ENCODE measurements at regions not wholly inside any gene's neighbourhood (a gene's known extent, or its start where the extent isn't known, plus 50 kb on each side); places are given as distances from the start of the nearest gene placed in this dataset.

DNA sequence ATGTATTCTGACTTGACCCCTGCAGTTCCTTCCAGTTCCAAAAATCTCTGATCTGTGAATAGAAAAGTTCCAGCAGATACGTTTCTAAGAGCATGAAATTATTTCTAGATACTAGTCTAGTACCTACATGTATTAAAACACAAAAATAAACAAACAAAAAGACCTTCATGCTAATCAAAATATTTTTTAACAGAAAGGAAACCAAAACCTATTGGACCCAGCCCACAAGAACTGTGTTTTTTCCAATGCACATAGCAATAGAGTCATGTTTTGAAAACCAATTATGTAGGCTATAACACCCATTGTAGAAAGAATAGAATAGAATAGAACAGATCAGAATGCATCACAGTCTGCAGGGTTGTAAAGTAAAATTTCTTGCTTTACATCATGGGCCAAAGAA, 158.6 kb upstream of the TNFAIP3 start:
- CTCF ChIA-PET = interaction anchor here (1.5 kb wide), 1 partner anchor 158 kb away, joined by 4 read pairs; no protein-coding TSS in a partner anchor
- in situ Hi-C loops (cut with HindIII; ENCODE audit: low pct_unique_long_range_greater_than_20kb, low sequenced_read_pairs) = no loop called here
- no peak overlapping the region for H3K4me3 ChIP-seq (ENCODE audit: low read depth in 2 of 2, low read length in 2 of 2)

DNA sequence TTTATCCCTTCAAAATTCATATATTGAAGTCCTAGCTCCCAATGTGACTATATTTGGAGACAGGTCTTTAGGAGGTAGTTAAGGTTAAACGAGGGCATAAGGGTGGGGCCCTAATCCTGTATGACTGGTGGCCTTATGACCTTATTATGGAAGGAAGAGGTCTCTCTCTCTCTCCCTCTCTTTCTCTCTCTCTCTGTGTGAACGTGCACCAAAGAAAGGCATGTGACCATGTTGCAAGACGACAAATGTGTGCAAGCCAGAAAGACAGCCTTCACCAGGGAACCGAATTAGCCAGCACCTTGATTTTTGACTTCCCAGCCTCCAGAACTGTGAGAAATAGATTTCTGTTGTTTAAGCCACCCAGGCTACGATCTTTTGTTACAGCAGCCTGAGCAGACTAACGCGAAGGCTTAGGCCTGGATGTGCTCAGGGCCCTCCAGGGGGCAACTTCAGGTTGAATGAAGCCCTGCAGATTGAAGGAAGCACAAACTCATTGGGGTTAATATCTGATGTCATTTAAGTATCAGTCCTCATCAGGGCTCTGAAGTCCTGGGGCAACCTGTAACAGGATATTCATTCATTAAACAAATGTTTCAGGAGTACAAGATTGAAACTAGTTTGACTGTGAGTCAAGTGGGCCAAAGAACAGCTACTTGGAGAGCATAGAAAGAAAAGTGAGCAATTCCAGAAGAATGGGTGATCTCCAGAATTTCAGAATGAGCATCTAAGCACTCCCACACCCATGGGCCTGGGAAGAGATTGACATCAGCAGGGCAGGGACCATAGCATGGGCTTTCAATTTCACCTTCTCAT, 157.4 kb upstream of the TNFAIP3 start:
- Histone ChIP-seq H3K4me3 (ENCODE audit: low read depth in 2 of 2, low read length in 2 of 2) (no peak overlapping the region), H3K27me3 (ENCODE audit: control insufficient read depth, insufficient read depth, low read length) (no peaks in the 10 kb centered on the region), H3K9me3 (ENCODE audit: control insufficient read depth, insufficient read depth, low read depth, low read length) (no peaks in the 10 kb centered on the region), H3K36me3 (ENCODE audit: control insufficient read depth, insufficient read depth, low read length) (no peaks in the 10 kb centered on the region), H3K27ac (ENCODE audit: low read length) (no peak overlapping the region), H3K4me1 (ENCODE audit: control insufficient read depth, insufficient read depth, low read length) (peaks cover 10% of the 10 kb centered on the region; the same call in 1 of the 2 replicates)
- in situ Hi-C loops (cut with HindIII; ENCODE audit: low pct_unique_long_range_greater_than_20kb, low sequenced_read_pairs) (no loop called here), intact Hi-C loops (cut with micrococcal nuclease; ENCODE audit: unreplicated experiment) (loop anchor here (2.0 to 10.0 kb wide), 3 partner anchors 157 to 398 kb away; partner anchors contain the start of genes PERP and TNFAIP3)
- TF ChIP-seq, protein P1, sequence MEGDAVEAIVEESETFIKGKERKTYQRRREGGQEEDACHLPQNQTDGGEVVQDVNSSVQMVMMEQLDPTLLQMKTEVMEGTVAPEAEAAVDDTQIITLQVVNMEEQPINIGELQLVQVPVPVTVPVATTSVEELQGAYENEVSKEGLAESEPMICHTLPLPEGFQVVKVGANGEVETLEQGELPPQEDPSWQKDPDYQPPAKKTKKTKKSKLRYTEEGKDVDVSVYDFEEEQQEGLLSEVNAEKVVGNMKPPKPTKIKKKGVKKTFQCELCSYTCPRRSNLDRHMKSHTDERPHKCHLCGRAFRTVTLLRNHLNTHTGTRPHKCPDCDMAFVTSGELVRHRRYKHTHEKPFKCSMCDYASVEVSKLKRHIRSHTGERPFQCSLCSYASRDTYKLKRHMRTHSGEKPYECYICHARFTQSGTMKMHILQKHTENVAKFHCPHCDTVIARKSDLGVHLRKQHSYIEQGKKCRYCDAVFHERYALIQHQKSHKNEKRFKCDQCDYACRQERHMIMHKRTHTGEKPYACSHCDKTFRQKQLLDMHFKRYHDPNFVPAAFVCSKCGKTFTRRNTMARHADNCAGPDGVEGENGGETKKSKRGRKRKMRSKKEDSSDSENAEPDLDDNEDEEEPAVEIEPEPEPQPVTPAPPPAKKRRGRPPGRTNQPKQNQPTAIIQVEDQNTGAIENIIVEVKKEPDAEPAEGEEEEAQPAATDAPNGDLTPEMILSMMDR (IDR thresholded peaks at IDR 0.05) = no peak
- TF ChIP-seq TCF7L2 (IDR thresholded peaks at IDR 0.05; ENCODE audit: low read depth, low read length) (no peak), REST (IDR thresholded peaks at IDR 0.05; ENCODE audit: insufficient read depth in 1 of 2, low read depth in 2 of 2, low read length in 1 of 2) (no peak), SIN3A (IDR thresholded peaks at IDR 0.05; ENCODE audit: borderline replicate concordance, insufficient read depth, low read depth, low read length) (no peak), POLR2AphosphoS5 (IDR thresholded peaks at IDR 0.05; ENCODE audit: low read depth, low read length) (no peak)
- no TSS peak for BruUV-seq (replicated peaks)
- ChIA-PET CTCF (no interaction called here), POLR2A (no interaction called here)
- DNase-seq (ENCODE audit: low read depth, low spot score) (no peak), ATAC-seq (no peak)

More for the DNA sequence above, 158.6 kb upstream of the TNFAIP3 start:
- Histone ChIP-seq H3K4me1 (ENCODE audit: control insufficient read depth, insufficient read depth, low read length) (peaks cover 10% of the 10 kb centered on the region; the same call in 1 of the 2 replicates), H3K27me3 (ENCODE audit: control insufficient read depth, insufficient read depth, low read length) (no peaks in the 10 kb centered on the region), H3K9me3 (ENCODE audit: control insufficient read depth, insufficient read depth, low read depth, low read length) (no peaks in the 10 kb centered on the region), H3K27ac (ENCODE audit: low read length) (no peak overlapping the region), H3K36me3 (ENCODE audit: control insufficient read depth, insufficient read depth, low read length) (no peaks in the 10 kb centered on the region)
- intact Hi-C loops (cut with micrococcal nuclease; ENCODE audit: unreplicated experiment) = loop anchor here (2.0 to 10.0 kb wide), 3 partner anchors 158 to 399 kb away; partner anchors contain the start of genes PERP and TNFAIP3
- POLR2A ChIA-PET = no interaction called here
- ATAC-seq = no peak
- no peak for DNase-seq (ENCODE audit: low read depth, low spot score)
- no peak for TF ChIP-seq REST (IDR thresholded peaks at IDR 0.05; ENCODE audit: insufficient read depth in 1 of 2, low read depth in 2 of 2, low read length in 1 of 2)
- no peak for TF ChIP-seq SIN3A (IDR thresholded peaks at IDR 0.05; ENCODE audit: borderline replicate concordance, insufficient read depth, low read depth, low read length)
- no peak for TF ChIP-seq TCF7L2 (IDR thresholded peaks at IDR 0.05; ENCODE audit: low read depth, low read length)
- TF ChIP-seq POLR2AphosphoS5 (IDR thresholded peaks at IDR 0.05; ENCODE audit: low read depth, low read length) = no peak
- TF ChIP-seq, protein P1 (IDR thresholded peaks at IDR 0.05) = no peak
- no TSS peak for BruUV-seq (replicated peaks)

Data from Panc1 (cell line).